ENCODE measurements at regions not wholly inside any gene's neighbourhood (a gene's known extent, or its start where the extent isn't known, plus 50 kb on each side); places are given as distances from the start of the nearest gene placed in this dataset.

DNA sequence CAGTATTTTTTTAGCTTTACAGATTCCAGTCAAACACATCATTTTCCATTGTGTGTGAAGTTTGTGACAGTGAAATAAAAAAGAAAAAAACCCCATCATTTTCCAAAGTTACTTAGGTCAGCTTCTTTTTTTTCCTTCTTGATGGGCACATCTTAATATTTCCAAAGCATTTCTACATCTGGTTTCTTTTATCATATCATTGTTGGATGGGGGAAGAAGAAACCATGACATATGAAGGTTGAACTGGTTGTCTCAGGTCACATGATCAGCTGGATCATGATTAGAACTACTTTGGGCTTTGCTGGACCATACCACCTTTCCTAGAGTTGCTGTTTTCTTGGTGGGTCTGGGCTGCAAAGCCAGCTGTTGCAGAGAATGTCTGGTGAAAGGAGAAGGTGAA lies 59.8 kb downstream of the FOS start:
- TF ChIP-seq YY1 (IDR thresholded peaks at IDR 0.05; ENCODE audit: insufficient read depth, insufficient read length) (no peak), ZNF274 (IDR thresholded peaks at IDR 0.05; ENCODE audit: low read depth, low read length) (no peak), SUZ12 (IDR thresholded peaks at IDR 0.05; ENCODE audit: extremely low read depth, insufficient read depth, insufficient read length) (no peak)
